GM23338 (cell line): ENCODE measurements at regions not wholly inside any gene's neighbourhood (a gene's known extent, or its start where the extent isn't known, plus 50 kb on each side); places are given as distances from the start of the nearest gene placed in this dataset.

Experiments used
- ATAC-seq: fragments of 200-7000 bp; cut with Tn5 transposase; 3 replicates; pipeline ENCODE4 v1.9.1; 2020
- DNase-seq: peaks from one replicate; pipeline ENCODE4 v3.0.0-alpha.2; 2015; ENCODE audit warnings: low spot score
- H2AFZ ChIP-seq: fragments of 200-600 bp; sonication (generic); 2 replicates; pipeline ENCODE4 v1.8.0; 2016; ENCODE audit warnings: antibody characterized with exemption, mild to moderate bottlenecking, moderate library complexity
- H3F3A ChIP-seq: fragments of 200-600 bp; sonication (generic); replicated peaks from 2 replicates; pipeline ENCODE4 v1.8.0; 2017; ENCODE audit warnings: antibody characterized with exemption, mixed run types, low read depth
- H3K27ac ChIP-seq: fragments of 200-600 bp; sonication (generic); 2 replicates; pipeline ENCODE4 v1.6.1; 2016; ENCODE audit warnings: low read depth
- H3K27me3 ChIP-seq: fragments of 200-600 bp; sonication (generic); 2 replicates; pipeline ENCODE4 v1.8.0; 2016; ENCODE audit warnings: mild to moderate bottlenecking, mixed run types, moderate library complexity; ENCODE audit not compliant: insufficient read depth
- H3K36me3 ChIP-seq: fragments of 200-600 bp; sonication (generic); 2 replicates; pipeline ENCODE4 v1.8.0; 2016; ENCODE audit warnings: mild to moderate bottlenecking; ENCODE audit not compliant: insufficient read depth
- H3K4me1 ChIP-seq: fragments of 200-600 bp; sonication (generic); 2 replicates; pipeline ENCODE4 v1.8.0; 2016; ENCODE audit warnings: mild to moderate bottlenecking, moderate library complexity; ENCODE audit not compliant: insufficient read depth
- H3K4me2 ChIP-seq: fragments of 200-600 bp; sonication (generic); 2 replicates; pipeline ENCODE4 v1.7.1; 2017; ENCODE audit warnings: mixed run types
- H3K4me3 ChIP-seq: fragments of 200-600 bp; sonication (generic); 2 replicates; pipeline ENCODE4 v1.6.1; 2016; ENCODE audit warnings: mixed run types
- H3K79me2 ChIP-seq: fragments of 200-600 bp; sonication (generic); replicated peaks from 2 replicates; pipeline ENCODE4 v1.8.0; 2017; ENCODE audit warnings: mild to moderate bottlenecking; ENCODE audit not compliant: insufficient read depth
- H3K9me2 ChIP-seq: fragments of 200-600 bp; sonication (generic); 2 replicates; pipeline ENCODE4 v1.8.0; 2017; ENCODE audit not compliant: insufficient read depth
- H4K20me1 ChIP-seq: fragments of 200-600 bp; sonication (generic); replicated peaks from 2 replicates; pipeline ENCODE4 v1.8.0; 2017; ENCODE audit warnings: mild to moderate bottlenecking; ENCODE audit not compliant: insufficient read depth
- H3K27ac Mint-ChIP-seq: 2 replicates; pipeline ENCODE4 v1.8.0; 2020; ENCODE audit warnings: inconsistent platforms, mild to moderate bottlenecking, moderate library complexity, mixed read lengths
- H3K27me3 Mint-ChIP-seq: 3 replicates; pipeline ENCODE4 v1.8.0; 2022; ENCODE audit warnings: low read depth, mild to moderate bottlenecking, moderate library complexity, mixed read lengths, inconsistent platforms; ENCODE audit not compliant: insufficient read depth, poor library complexity
- H3K36me3 Mint-ChIP-seq: 3 replicates; pipeline ENCODE4 v1.8.0; 2021; ENCODE audit warnings: low read depth, mild to moderate bottlenecking, inconsistent platforms, moderate library complexity, mixed read lengths
- H3K4me1 Mint-ChIP-seq: 3 replicates; pipeline ENCODE4 v1.8.0; 2020; ENCODE audit warnings: mild to moderate bottlenecking, inconsistent platforms, mixed read lengths
- H3K4me3 Mint-ChIP-seq: 3 replicates; pipeline ENCODE4 v1.8.0; 2021; ENCODE audit warnings: moderate library complexity, mild to moderate bottlenecking, inconsistent platforms, mixed read lengths
- H3K9me3 Mint-ChIP-seq: 3 replicates; pipeline ENCODE4 v1.8.0; 2020; ENCODE audit warnings: moderate library complexity, mild to moderate bottlenecking, inconsistent platforms, mixed read lengths
- CTCF ChIP-seq, 2 experiments: fragments of 200-600 bp in 1 of 2; sonication (generic) in 1 of 2; conservative IDR thresholded peaks; 2 replicates each; pipeline versions ENCODE4 v1.5.1 to v1.6.1; 2016 to 2017; ENCODE audit warnings: antibody characterized with exemption in 2 of 2, low read depth in 2 of 2, mild to moderate bottlenecking in 2 of 2, moderate library complexity in 1 of 2
- ETS1 ChIP-seq: IDR thresholded peaks from 2 replicates; pipeline ENCODE4 v1.6.1; 2016; ENCODE audit warnings: antibody characterized with exemption
- EZH2phosphoT487 ChIP-seq: fragments of 200-600 bp; sonication (generic); IDR thresholded peaks from one replicate; pipeline ENCODE4 v1.8.1; 2018; ENCODE audit warnings: antibody characterized with exemption; ENCODE audit not compliant: unreplicated experiment
- JUNB ChIP-seq: IDR thresholded peaks from one replicate; pipeline ENCODE4 v1.6.1; 2016; ENCODE audit warnings: antibody characterized with exemption; ENCODE audit not compliant: unreplicated experiment
- NANOG ChIP-seq: IDR thresholded peaks from 2 replicates; pipeline ENCODE4 v1.6.1; 2016; ENCODE audit warnings: antibody characterized with exemption, borderline replicate concordance
- POLR2AphosphoS5 ChIP-seq: IDR thresholded peaks from 2 replicates; pipeline ENCODE4 v1.6.1; 2016; ENCODE audit warnings: antibody characterized with exemption, low read depth
- REST ChIP-seq: IDR thresholded peaks from one replicate; pipeline ENCODE4 v1.6.1; 2018; ENCODE audit warnings: antibody characterized with exemption; ENCODE audit not compliant: unreplicated experiment
- ZNF114 ChIP-seq: fragments of 250-450 bp; sonication (Bioruptor Pico); IDR thresholded peaks from 2 replicates; pipeline ENCODE4 v1.5.0; 2020; ENCODE audit warnings: mild to moderate bottlenecking, moderate library complexity
- ZNF331 ChIP-seq: fragments of 250-450 bp; sonication (Bioruptor Pico); IDR thresholded peaks from 2 replicates; pipeline ENCODE4 v1.5.0; 2020; ENCODE audit warnings: low read depth, mild to moderate bottlenecking, moderate library complexity
- ZNF462 ChIP-seq: fragments of 250-450 bp; sonication (Bioruptor Pico); IDR thresholded peaks from 2 replicates; pipeline ENCODE4 v1.5.0; 2020; ENCODE audit warnings: mild to moderate bottlenecking, moderate library complexity

GRCh38 chr4:143083756-143084472 lies 100.8 kb upstream of the USP38 start (continued):
- TF ChIP-seq REST = no peak
- no peak for TF ChIP-seq EZH2phosphoT487
- no peak for TF ChIP-seq ETS1
- TF ChIP-seq POLR2AphosphoS5 = no peak
- TF ChIP-seq JUNB = no peak
- no peak for TF ChIP-seq CTCF (conservative IDR thresholded peaks at IDR 0.05; ENCODE audit: low read depth in 2 of 2)
- no peak for TF ChIP-seq ZNF114 (CRISPR knock-in tag)

GRCh38 chr4:143084566-143084965 lies 100.2 kb upstream of the USP38 start:
- peaks cover 7% of the 10 kb centered on the region; the same call in 2 of the 3 replicates for H3K4me1 Mint-ChIP-seq
- Histone ChIP-seq H3K27ac (no peak overlapping the region), H3K4me3 (no peak overlapping the region), H3K27me3 (no peaks in the 10 kb centered on the region), H2AFZ (no peak overlapping the region), H4K20me1 (no peaks in the 10 kb centered on the region), H3F3A (no peaks in the 10 kb centered on the region), H3K9me2 (0 out of 2 replicates have a peak, but pooled peaks cover 3% of the 10 kb centered on the region), H3K4me1 (no peaks in the 10 kb centered on the region), H3K4me2 (no peak overlapping the region), H3K36me3 (no peaks in the 10 kb centered on the region), H3K79me2 (no peaks in the 10 kb centered on the region)
- no peak overlapping the region for H3K27ac Mint-ChIP-seq
- H3K27me3 Mint-ChIP-seq = no peaks in the 10 kb centered on the region
- peaks cover 7% of the 10 kb centered on the region for H3K36me3 Mint-ChIP-seq
- peaks cover 6% of the 10 kb centered on the region for H3K9me3 Mint-ChIP-seq
- H3K4me3 Mint-ChIP-seq = no peak overlapping the region
- peak; percentile 38; the same call in 2 of the 3 replicates for ATAC-seq
- DNase-seq = peak; percentile 18
- TF ChIP-seq NANOG (no peak), ZNF331 (CRISPR knock-in tag) (no peak), ZNF462 (CRISPR knock-in tag) (no peak)
